GM23248 (cell line): ENCODE measurements at regions not wholly inside any gene's neighbourhood (a gene's known extent, or its start where the extent isn't known, plus 50 kb on each side); places are given as distances from the start of the nearest gene placed in this dataset.

Source experiments
- DNase-seq: peaks from one replicate; pipeline ENCODE4 v3.0.0-alpha.2; 2015
- H2AFZ ChIP-seq: fragments of 200-600 bp; sonication (generic); 2 replicates; pipeline ENCODE4 v1.6.1; 2016; ENCODE audit warnings: antibody characterized with exemption
- H3F3A ChIP-seq: fragments of 200-600 bp; sonication (generic); 2 replicates; pipeline ENCODE4 v1.6.1; 2016; ENCODE audit warnings: mild to moderate bottlenecking, antibody characterized with exemption, mixed run types; ENCODE audit not compliant: insufficient read depth
- H3K27ac ChIP-seq: fragments of 200-600 bp; sonication (generic); 2 replicates; pipeline ENCODE4 v1.5.1; 2016; ENCODE audit warnings: mild to moderate bottlenecking
- H3K27me3 ChIP-seq: fragments of 200-600 bp; sonication (generic); replicated peaks from 2 replicates; pipeline ENCODE4 v1.6.1; 2016; ENCODE audit warnings: mild to moderate bottlenecking; ENCODE audit not compliant: insufficient read depth
- H3K36me3 ChIP-seq: fragments of 200-600 bp; sonication (generic); 2 replicates; pipeline ENCODE4 v1.6.1; 2016; ENCODE audit warnings: low read depth, mild to moderate bottlenecking
- H3K4me1 ChIP-seq: fragments of 200-600 bp; sonication (generic); 2 replicates; pipeline ENCODE4 v1.6.1; 2016; ENCODE audit warnings: mild to moderate bottlenecking; ENCODE audit not compliant: insufficient read depth
- H3K4me2 ChIP-seq: fragments of 200-600 bp; sonication (generic); one replicate; pipeline ENCODE4 v1.6.1; 2016; ENCODE audit warnings: mild to moderate bottlenecking; ENCODE audit not compliant: unreplicated experiment
- H3K4me3 ChIP-seq: fragments of 200-600 bp; sonication (generic); 2 replicates; pipeline ENCODE4 v1.5.1; 2016; ENCODE audit warnings: mild to moderate bottlenecking
- H3K79me2 ChIP-seq: fragments of 200-600 bp; sonication (generic); 2 replicates; pipeline ENCODE4 v1.6.1; 2016; ENCODE audit warnings: mild to moderate bottlenecking; ENCODE audit not compliant: insufficient read depth
- H3K9ac ChIP-seq: fragments of 200-600 bp; sonication (generic); 2 replicates; pipeline ENCODE4 v1.6.1; 2016; ENCODE audit warnings: mild to moderate bottlenecking
- H3K9me2 ChIP-seq: fragments of 200-600 bp; sonication (generic); 2 replicates; pipeline ENCODE4 v1.6.1; 2016; ENCODE audit warnings: mixed run types, mild to moderate bottlenecking, moderate library complexity; ENCODE audit not compliant: insufficient read depth
- H3K9me3 ChIP-seq: fragments of 200-600 bp; sonication (generic); one replicate; pipeline ENCODE4 v1.6.1; 2017; ENCODE audit warnings: low read depth
- H4K20me1 ChIP-seq: fragments of 200-600 bp; sonication (generic); 2 replicates; pipeline ENCODE4 v1.6.0; 2016; ENCODE audit not compliant: insufficient read depth
- EZH2 ChIP-seq: fragments of 200-600 bp; sonication (generic); IDR thresholded peaks from 2 replicates; pipeline ENCODE4 v1.6.1; 2018; ENCODE audit warnings: antibody characterized with exemption, mild to moderate bottlenecking; ENCODE audit not compliant: insufficient read depth, poor library complexity, severe bottlenecking
- EZH2phosphoT487 ChIP-seq: fragments of 200-600 bp; sonication (generic); IDR thresholded peaks from 2 replicates; pipeline ENCODE4 v1.6.1; 2018; ENCODE audit warnings: antibody characterized with exemption, moderate library complexity, mild to moderate bottlenecking, low read depth; ENCODE audit not compliant: insufficient read depth
- WGBS, 2 experiments: methylation state at CpG; one replicate each; pipeline ENCODE4 v1.1.6; 2015 to 2017; ENCODE audit warnings: low lambda C conversion rate in 2 of 2, low coverage in 1 of 2; ENCODE audit errors: missing lambda C conversion rate in 2 of 2; 5-methylcytosine and 5-hydroxymethylcytosine counted together
- in situ Hi-C: fragments of 300-500 bp; cut with MboI; formaldehyde crosslinking; loops from 2 replicates; pipeline ENCODE4 v1.15.0; 2020

- Histone ChIP-seq H3F3A (no peaks in the 10 kb centered on the region), H3K27me3 (no peaks in the 10 kb centered on the region), H3K36me3 (no peaks in the 10 kb centered on the region), H3K9me3 (no peaks in the 10 kb centered on the region), H2AFZ (no peak overlapping the region), H3K4me3 (no peak overlapping the region), H3K4me1 (no peaks in the 10 kb centered on the region), H3K9me2 (no peaks in the 10 kb centered on the region), H3K9ac (no peak overlapping the region), H3K27ac (no peak overlapping the region), H4K20me1 (no peaks in the 10 kb centered on the region), H3K79me2 (no peaks in the 10 kb centered on the region), H3K4me2 (no peak overlapping the region)
- TF ChIP-seq EZH2phosphoT487 (no peak), EZH2 (no peak)
- in situ Hi-C loops = no loop called here
- no peak for DNase-seq
- WGBS, 2 experiments = 16 to 17% methylated on average over 1 of the region's 1 CpG
These were observed 246.8 kb upstream of the DAB2 start for GRCh38 chr5:39671561-39671961.

- H3K9me3 ChIP-seq = no peaks in the 10 kb centered on the region
- in situ Hi-C loops = no loop called here
- H3K36me3 ChIP-seq = no peaks in the 10 kb centered on the region
- no peak overlapping the region for H3K4me2 ChIP-seq
- H3K9me2 ChIP-seq = no peaks in the 10 kb centered on the region
- no peak overlapping the region for H3K4me3 ChIP-seq
- no peaks in the 10 kb centered on the region for H3F3A ChIP-seq
- H3K9ac ChIP-seq = no peak overlapping the region
- H3K4me1 ChIP-seq = no peaks in the 10 kb centered on the region
- DNase-seq = no peak
- no peak overlapping the region for H2AFZ ChIP-seq
- TF ChIP-seq EZH2 (no peak), EZH2phosphoT487 (no peak)
- H4K20me1 ChIP-seq = no peaks in the 10 kb centered on the region
- H3K27me3 ChIP-seq = no peaks in the 10 kb centered on the region
- no peak overlapping the region for H3K27ac ChIP-seq
- no peaks in the 10 kb centered on the region for H3K79me2 ChIP-seq
These were observed 246.2 kb upstream of the DAB2 start for GRCh38 chr5:39670955-39671354.

GRCh38 chr5:39670391-39670790 is 245.6 kb upstream of the DAB2 start:
- Histone ChIP-seq H3F3A (no peaks in the 10 kb centered on the region), H2AFZ (no peak overlapping the region), H3K4me2 (no peak overlapping the region), H3K79me2 (no peaks in the 10 kb centered on the region), H4K20me1 (no peaks in the 10 kb centered on the region), H3K4me1 (no peaks in the 10 kb centered on the region), H3K27ac (no peak overlapping the region), H3K27me3 (no peaks in the 10 kb centered on the region), H3K9me2 (no peaks in the 10 kb centered on the region), H3K9ac (no peak overlapping the region), H3K9me3 (no peaks in the 10 kb centered on the region), H3K4me3 (no peak overlapping the region), H3K36me3 (no peaks in the 10 kb centered on the region)
- TF ChIP-seq EZH2phosphoT487 = no peak
- TF ChIP-seq EZH2 = no peak
- DNase-seq = no peak
- in situ Hi-C loops = no loop called here
- 74 to 80% methylated on average over 6 of the region's 6 CpGs for WGBS, 2 experiments

GRCh38 chr5:39668980-39669379 is 244.2 kb upstream of the DAB2 start:
- Histone ChIP-seq H2AFZ (no peak overlapping the region), H4K20me1 (no peaks in the 10 kb centered on the region), H3K4me3 (no peak overlapping the region), H3F3A (no peaks in the 10 kb centered on the region), H3K9ac (no peak overlapping the region), H3K9me3 (no peaks in the 10 kb centered on the region), H3K4me1 (no peaks in the 10 kb centered on the region), H3K9me2 (no peaks in the 10 kb centered on the region), H3K36me3 (no peaks in the 10 kb centered on the region), H3K27me3 (no peaks in the 10 kb centered on the region), H3K4me2 (no peak overlapping the region), H3K27ac (no peak overlapping the region), H3K79me2 (no peaks in the 10 kb centered on the region)
- no peak for DNase-seq
- in situ Hi-C loops = no loop called here
- TF ChIP-seq EZH2phosphoT487 (no peak), EZH2 (no peak)
- 95% methylated on average over 3 of the region's 3 CpGs for WGBS, 2 experiments

GRCh38 chr5:39665328-39665727 is 240.5 kb upstream of the DAB2 start:
- H3K27me3 ChIP-seq = no peaks in the 10 kb centered on the region
- TF ChIP-seq EZH2 (no peak), EZH2phosphoT487 (no peak)
- H3K36me3 ChIP-seq = no peaks in the 10 kb centered on the region
- no peaks in the 10 kb centered on the region; the same call in 1 of the 2 replicates for H3F3A ChIP-seq
- no peak overlapping the region for H3K9ac ChIP-seq
- DNase-seq = no peak
- no peak overlapping the region for H3K4me2 ChIP-seq
- no peak overlapping the region for H3K27ac ChIP-seq
- in situ Hi-C loops = no loop called here
- peaks cover 12% of the 10 kb centered on the region for H3K4me1 ChIP-seq
- no peaks in the 10 kb centered on the region for H3K9me3 ChIP-seq
- H4K20me1 ChIP-seq = no peaks in the 10 kb centered on the region
- 89 to 94% methylated on average over 22 to 23 of the region's 23 CpGs for WGBS, 2 experiments
- no peaks in the 10 kb centered on the region for H3K79me2 ChIP-seq
- H2AFZ ChIP-seq = no peak overlapping the region
- no peaks in the 10 kb centered on the region for H3K9me2 ChIP-seq
- H3K4me3 ChIP-seq = no peak overlapping the region
